ENCODE measurements at regions not wholly inside any gene's neighbourhood (a gene's known extent, or its start where the extent isn't known, plus 50 kb on each side); places are given as distances from the start of the nearest gene placed in this dataset.

DNA sequence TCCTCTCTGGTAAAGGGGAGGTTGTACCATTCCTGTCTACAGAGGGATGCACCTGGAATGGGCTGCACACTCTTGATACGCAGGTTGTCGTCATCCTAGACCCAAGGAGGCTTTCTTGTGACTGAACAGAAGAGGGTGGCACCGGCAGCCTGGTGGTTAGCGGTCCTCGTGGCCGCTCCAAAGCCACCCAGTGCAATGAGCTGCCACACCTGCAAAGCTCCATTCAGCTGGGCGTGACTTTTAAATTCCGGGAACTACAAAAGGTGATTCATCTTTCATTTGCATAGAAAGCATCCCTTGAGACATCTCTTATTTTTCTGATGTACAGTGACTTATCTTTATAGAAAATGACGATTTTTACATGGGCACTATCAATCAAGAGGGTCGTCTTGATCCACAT lies 286.1 kb upstream of the IRX1 start:
- H3K4me2 ChIP-seq = no peak overlapping the region
- H2AFZ ChIP-seq = no peak overlapping the region
- H3K27ac ChIP-seq (ENCODE audit: low read depth) = no peak overlapping the region
- no peaks in the 10 kb centered on the region for H3F3A ChIP-seq (replicated peaks; ENCODE audit: low read depth)
- H3K4me3 Mint-ChIP-seq = no peak overlapping the region
- no peaks in the 10 kb centered on the region for H3K4me1 ChIP-seq (ENCODE audit: insufficient read depth)
- H4K20me1 ChIP-seq (replicated peaks; ENCODE audit: insufficient read depth) = no peaks in the 10 kb centered on the region
- H3K79me2 ChIP-seq (replicated peaks; ENCODE audit: insufficient read depth) = no peaks in the 10 kb centered on the region
- H3K27me3 ChIP-seq (ENCODE audit: insufficient read depth) = no peaks in the 10 kb centered on the region
- H3K4me1 Mint-ChIP-seq = peaks cover 3% of the 10 kb centered on the region; the same call in 1 of the 3 replicates
- H3K27me3 Mint-ChIP-seq (ENCODE audit: insufficient read depth, low read depth, poor library complexity) = peaks cover 10% of the 10 kb centered on the region
- no peak overlapping the region for H3K4me3 ChIP-seq
- ATAC-seq = no peak
- no peak for TF ChIP-seq EZH2phosphoT487 (IDR thresholded peaks at IDR 0.05; ENCODE audit: unreplicated experiment)
- no peak for TF ChIP-seq ETS1 (IDR thresholded peaks at IDR 0.05)
- TF ChIP-seq ZNF462 (CRISPR knock-in tag; IDR thresholded peaks at IDR 0.05) = no peak
- TF ChIP-seq JUNB (IDR thresholded peaks at IDR 0.05; ENCODE audit: unreplicated experiment) = no peak
- TF ChIP-seq EZH2 (IDR thresholded peaks at IDR 0.05; ENCODE audit: low read depth, unreplicated experiment) = no peak
- no peak for TF ChIP-seq NANOG (IDR thresholded peaks at IDR 0.05; ENCODE audit: borderline replicate concordance)
- TF ChIP-seq CREB1 (CRISPR knock-in tag; IDR thresholded peaks at IDR 0.05; ENCODE audit: low read depth) = no peak
- TF ChIP-seq POLR2AphosphoS5 (IDR thresholded peaks at IDR 0.05; ENCODE audit: low read depth) = no peak
- TF ChIP-seq, protein P1, sequence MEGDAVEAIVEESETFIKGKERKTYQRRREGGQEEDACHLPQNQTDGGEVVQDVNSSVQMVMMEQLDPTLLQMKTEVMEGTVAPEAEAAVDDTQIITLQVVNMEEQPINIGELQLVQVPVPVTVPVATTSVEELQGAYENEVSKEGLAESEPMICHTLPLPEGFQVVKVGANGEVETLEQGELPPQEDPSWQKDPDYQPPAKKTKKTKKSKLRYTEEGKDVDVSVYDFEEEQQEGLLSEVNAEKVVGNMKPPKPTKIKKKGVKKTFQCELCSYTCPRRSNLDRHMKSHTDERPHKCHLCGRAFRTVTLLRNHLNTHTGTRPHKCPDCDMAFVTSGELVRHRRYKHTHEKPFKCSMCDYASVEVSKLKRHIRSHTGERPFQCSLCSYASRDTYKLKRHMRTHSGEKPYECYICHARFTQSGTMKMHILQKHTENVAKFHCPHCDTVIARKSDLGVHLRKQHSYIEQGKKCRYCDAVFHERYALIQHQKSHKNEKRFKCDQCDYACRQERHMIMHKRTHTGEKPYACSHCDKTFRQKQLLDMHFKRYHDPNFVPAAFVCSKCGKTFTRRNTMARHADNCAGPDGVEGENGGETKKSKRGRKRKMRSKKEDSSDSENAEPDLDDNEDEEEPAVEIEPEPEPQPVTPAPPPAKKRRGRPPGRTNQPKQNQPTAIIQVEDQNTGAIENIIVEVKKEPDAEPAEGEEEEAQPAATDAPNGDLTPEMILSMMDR (conservative IDR thresholded peaks at IDR 0.05; ENCODE audit: low read depth in 2 of 2) = no peak
- no peak for TF ChIP-seq ZNF114 (CRISPR knock-in tag; IDR thresholded peaks at IDR 0.05)
- TF ChIP-seq, protein P2, sequence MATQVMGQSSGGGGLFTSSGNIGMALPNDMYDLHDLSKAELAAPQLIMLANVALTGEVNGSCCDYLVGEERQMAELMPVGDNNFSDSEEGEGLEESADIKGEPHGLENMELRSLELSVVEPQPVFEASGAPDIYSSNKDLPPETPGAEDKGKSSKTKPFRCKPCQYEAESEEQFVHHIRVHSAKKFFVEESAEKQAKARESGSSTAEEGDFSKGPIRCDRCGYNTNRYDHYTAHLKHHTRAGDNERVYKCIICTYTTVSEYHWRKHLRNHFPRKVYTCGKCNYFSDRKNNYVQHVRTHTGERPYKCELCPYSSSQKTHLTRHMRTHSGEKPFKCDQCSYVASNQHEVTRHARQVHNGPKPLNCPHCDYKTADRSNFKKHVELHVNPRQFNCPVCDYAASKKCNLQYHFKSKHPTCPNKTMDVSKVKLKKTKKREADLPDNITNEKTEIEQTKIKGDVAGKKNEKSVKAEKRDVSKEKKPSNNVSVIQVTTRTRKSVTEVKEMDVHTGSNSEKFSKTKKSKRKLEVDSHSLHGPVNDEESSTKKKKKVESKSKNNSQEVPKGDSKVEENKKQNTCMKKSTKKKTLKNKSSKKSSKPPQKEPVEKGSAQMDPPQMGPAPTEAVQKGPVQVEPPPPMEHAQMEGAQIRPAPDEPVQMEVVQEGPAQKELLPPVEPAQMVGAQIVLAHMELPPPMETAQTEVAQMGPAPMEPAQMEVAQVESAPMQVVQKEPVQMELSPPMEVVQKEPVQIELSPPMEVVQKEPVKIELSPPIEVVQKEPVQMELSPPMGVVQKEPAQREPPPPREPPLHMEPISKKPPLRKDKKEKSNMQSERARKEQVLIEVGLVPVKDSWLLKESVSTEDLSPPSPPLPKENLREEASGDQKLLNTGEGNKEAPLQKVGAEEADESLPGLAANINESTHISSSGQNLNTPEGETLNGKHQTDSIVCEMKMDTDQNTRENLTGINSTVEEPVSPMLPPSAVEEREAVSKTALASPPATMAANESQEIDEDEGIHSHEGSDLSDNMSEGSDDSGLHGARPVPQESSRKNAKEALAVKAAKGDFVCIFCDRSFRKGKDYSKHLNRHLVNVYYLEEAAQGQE (IDR thresholded peaks at IDR 0.05; ENCODE audit: unreplicated experiment) = no peak
- no peak for TF ChIP-seq STAT1 (IDR thresholded peaks at IDR 0.05; ENCODE audit: unreplicated experiment)
- TF ChIP-seq ZNF331 (CRISPR knock-in tag; IDR thresholded peaks at IDR 0.05; ENCODE audit: low read depth) = no peak
- H3K27ac Mint-ChIP-seq = no peak overlapping the region
- H3K36me3 ChIP-seq (ENCODE audit: insufficient read depth) = no peaks in the 10 kb centered on the region
- H3K9me3 Mint-ChIP-seq = peaks cover 8% of the 10 kb centered on the region; the same call in 2 of the 3 replicates
- H3K36me3 Mint-ChIP-seq (ENCODE audit: low read depth) = no peaks in the 10 kb centered on the region; the same call in 2 of the 3 replicates
- no peak for DNase-seq (ENCODE audit: low spot score)
- no peaks in the 10 kb centered on the region for H3K9me2 ChIP-seq (ENCODE audit: insufficient read depth)
